Sigmoid colon (tissue), 6 donors: ENCODE measurements at regions not wholly inside any gene's neighbourhood (a gene's known extent, or its start where the extent isn't known, plus 50 kb on each side); places are given as distances from the start of the nearest gene placed in this dataset.

Experiments used
- DNase-seq: peaks from one replicate; pipeline ENCODE4 v3.0.0-alpha.2; 2019
- H3K27ac ChIP-seq, 4 donors: fragments of 200-600 bp; sonication (generic); one replicate each; pipeline ENCODE4 v1.5.1; 2016 to 2019; ENCODE audit warnings: mild to moderate bottlenecking in 1 of 4
- H3K27me3 ChIP-seq, 3 donors: fragments of 200-600 bp; sonication (generic); one replicate each; pipeline ENCODE4 v1.5.1; 2019; ENCODE audit warnings: mild to moderate bottlenecking in 1 of 3
- H3K36me3 ChIP-seq, 4 donors: fragments of 200-600 bp; sonication (generic); one replicate each; pipeline ENCODE4 v1.5.1; 2016 to 2019
- H3K4me1 ChIP-seq, 4 donors: fragments of 200-600 bp; sonication (generic); one replicate each; pipeline ENCODE4 v1.5.1; 2017 to 2019
- H3K4me3 ChIP-seq, 4 donors: fragments of 200-600 bp; sonication (generic); one replicate each; pipeline ENCODE4 v1.5.1; 2017 to 2019; ENCODE audit warnings: mild to moderate bottlenecking in 2 of 4, moderate library complexity in 1 of 4
- H3K9me3 ChIP-seq, 4 donors: fragments of 200-600 bp in 3 of 4; sonication (generic) in 3 of 4; one replicate each; pipeline versions ENCODE4 v1.5.1 to v1.6.1; 2013 to 2019
- EP300 ChIP-seq, 4 donors: sonication (generic); formaldehyde crosslinking; IDR thresholded peaks; one replicate each; pipeline ENCODE4 v1.6.1; 2017; ENCODE audit warnings: antibody characterized with exemption in 4 of 4
- POLR2A ChIP-seq, 2 donors: fragments of 450-650 bp; IDR thresholded peaks; one replicate each; pipeline ENCODE4 v1.6.1; 2016; ENCODE audit warnings: antibody characterized with exemption in 2 of 2, mild to moderate bottlenecking in 2 of 2, moderate library complexity in 2 of 2
- POLR2AphosphoS5 ChIP-seq, 4 donors: sonication (generic); formaldehyde crosslinking; IDR thresholded peaks; one replicate each; pipeline ENCODE4 v1.6.1; 2017; ENCODE audit warnings: antibody characterized with exemption in 4 of 4
- WGBS, 2 donors: extraction: QIAGEN DNeasy Blood & Tissue Kit; methylation state at CpG; one replicate each; pipeline ENCODE4 v1.1.7; 2013; 5-methylcytosine and 5-hydroxymethylcytosine counted together
- intact Hi-C: fragments of 100-400 bp; cut with DNase I; formaldehyde crosslinking; loops from one replicate; pipeline ENCODE4 v1.15.1; 2023
- TF ChIP-seq, protein P1 (sequence below), 4 experiments: fragments of 450-650 bp in 3 of 4; fragments of 200-600 bp in 1 of 4; IDR thresholded peaks; one replicate each; pipeline ENCODE4 v1.5.1; 2016 to 2019; ENCODE audit warnings: antibody characterized with exemption in 4 of 4, mild to moderate bottlenecking in 3 of 4, moderate library complexity in 2 of 4
- donor health status: healthy with polysubstance abuse.
- donor health status: healthy.

DNA sequence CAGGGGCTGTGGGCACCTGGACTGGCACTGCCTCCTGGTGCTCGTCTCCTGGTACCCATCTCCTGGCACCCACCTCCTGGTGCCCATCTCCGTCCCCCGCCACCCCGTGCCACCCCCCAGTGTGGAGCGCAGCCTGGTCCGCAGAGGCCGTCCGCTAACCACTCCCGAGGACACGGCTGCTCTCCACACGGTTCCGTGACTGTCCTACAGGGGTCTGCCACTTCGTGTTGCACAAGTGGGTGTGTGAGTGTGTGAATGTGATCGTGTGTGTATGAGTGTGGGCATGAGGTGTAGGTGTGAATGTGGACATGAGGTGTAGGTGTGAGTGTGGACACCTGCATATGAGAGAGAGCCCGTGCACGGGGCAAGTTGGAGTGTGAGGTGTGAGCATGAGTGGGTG, 119.4 kb upstream of the HS6ST1 start:
- Histone ChIP-seq H3K27me3 (no peaks in the 10 kb centered on the region), H3K4me1 (peaks cover 0 to 8% (median 6%) of the 10 kb centered on the region in 4 donors), H3K27ac (no peak overlapping the region), H3K4me3 (no peak overlapping the region), H3K9me3 (no peaks in the 10 kb centered on the region), H3K36me3 (no peaks in the 10 kb centered on the region)
- TF ChIP-seq, protein P1, sequence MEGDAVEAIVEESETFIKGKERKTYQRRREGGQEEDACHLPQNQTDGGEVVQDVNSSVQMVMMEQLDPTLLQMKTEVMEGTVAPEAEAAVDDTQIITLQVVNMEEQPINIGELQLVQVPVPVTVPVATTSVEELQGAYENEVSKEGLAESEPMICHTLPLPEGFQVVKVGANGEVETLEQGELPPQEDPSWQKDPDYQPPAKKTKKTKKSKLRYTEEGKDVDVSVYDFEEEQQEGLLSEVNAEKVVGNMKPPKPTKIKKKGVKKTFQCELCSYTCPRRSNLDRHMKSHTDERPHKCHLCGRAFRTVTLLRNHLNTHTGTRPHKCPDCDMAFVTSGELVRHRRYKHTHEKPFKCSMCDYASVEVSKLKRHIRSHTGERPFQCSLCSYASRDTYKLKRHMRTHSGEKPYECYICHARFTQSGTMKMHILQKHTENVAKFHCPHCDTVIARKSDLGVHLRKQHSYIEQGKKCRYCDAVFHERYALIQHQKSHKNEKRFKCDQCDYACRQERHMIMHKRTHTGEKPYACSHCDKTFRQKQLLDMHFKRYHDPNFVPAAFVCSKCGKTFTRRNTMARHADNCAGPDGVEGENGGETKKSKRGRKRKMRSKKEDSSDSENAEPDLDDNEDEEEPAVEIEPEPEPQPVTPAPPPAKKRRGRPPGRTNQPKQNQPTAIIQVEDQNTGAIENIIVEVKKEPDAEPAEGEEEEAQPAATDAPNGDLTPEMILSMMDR (IDR thresholded peaks at IDR 0.05): no peak
- no peak for TF ChIP-seq EP300 (IDR thresholded peaks at IDR 0.05)
- no peak for TF ChIP-seq POLR2AphosphoS5 (IDR thresholded peaks at IDR 0.05)
- no peak for TF ChIP-seq POLR2A (IDR thresholded peaks at IDR 0.05)
- intact Hi-C loops: no loop called here
- 90 to 92% methylated on average over 16 of the region's 16 CpGs for WGBS, 2 donors
- peak; percentile 48 for DNase-seq

DNA sequence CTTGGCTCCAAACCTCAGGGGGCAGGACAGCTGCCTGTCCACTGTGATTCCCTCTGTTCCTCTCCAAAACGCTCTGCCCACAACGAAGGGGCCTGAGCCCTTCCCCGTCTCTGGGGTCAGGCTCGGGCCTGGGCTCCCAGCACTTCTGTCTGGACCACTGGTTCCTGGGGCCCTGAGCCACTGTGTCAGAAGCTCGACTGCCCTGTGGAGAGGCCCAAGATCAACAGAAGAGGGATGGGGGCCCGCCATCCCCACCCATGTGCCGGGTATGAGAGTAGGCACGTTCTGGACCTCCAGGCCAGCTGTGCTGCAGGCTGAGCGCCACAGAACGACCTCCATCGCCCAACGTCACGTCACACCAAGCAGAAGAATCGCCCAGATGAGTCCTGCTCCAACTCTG, 119.9 kb upstream of the HS6ST1 start:
- TF ChIP-seq POLR2AphosphoS5 (IDR thresholded peaks at IDR 0.05): no peak
- TF ChIP-seq, protein P1 (IDR thresholded peaks at IDR 0.05): no peak
- no peak for TF ChIP-seq EP300 (IDR thresholded peaks at IDR 0.05)
- no peak for TF ChIP-seq POLR2A (IDR thresholded peaks at IDR 0.05)

DNA sequence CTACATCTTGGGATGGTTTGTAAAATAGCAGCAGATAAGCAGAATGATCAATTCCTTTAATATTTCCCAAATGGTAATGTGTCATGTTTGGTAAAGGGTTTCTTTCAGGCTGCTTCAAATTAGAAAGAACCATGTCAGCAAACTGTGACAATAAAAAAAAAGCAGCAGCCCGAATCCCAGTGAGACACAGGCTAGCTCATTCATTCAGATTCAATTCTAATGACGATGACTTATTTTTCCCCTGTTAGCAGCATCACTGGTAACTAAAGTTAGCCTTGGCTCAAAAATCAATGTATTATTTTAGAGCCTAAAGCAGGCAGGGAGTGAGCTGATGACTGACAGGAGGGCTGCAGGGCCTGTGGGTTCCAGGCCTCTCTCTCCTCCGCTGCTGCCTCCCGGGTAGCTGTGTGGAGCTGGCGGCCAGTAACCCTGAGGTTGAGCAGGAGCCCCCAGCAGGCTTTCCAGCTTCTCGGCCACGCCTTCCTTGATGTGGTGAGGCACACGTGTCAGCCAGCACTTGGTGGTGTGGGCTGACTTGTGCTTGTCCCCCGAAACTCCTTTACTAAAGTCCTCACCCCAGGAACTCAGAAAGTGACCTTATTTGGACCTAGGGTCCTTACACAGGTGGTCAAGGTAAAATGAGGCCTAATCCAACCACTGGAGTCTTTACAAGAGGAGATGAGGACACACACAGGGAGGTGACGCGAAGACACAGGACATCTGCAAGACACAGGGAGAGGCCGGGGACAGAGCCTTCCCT, 120.5 kb upstream of the HS6ST1 start:
- H3K27ac ChIP-seq: no peak overlapping the region
- H3K4me3 ChIP-seq: no peak overlapping the region
- WGBS, 2 donors: 71 to 82% methylated on average over 12 of the region's 12 CpGs
- H3K36me3 ChIP-seq: no peaks in the 10 kb centered on the region
- H3K4me1 ChIP-seq: peaks cover 0 to 8% (median 6%) of the 10 kb centered on the region in 4 donors
- H3K9me3 ChIP-seq: no peaks in the 10 kb centered on the region
- peak; percentile 52 for DNase-seq
- intact Hi-C loops: no loop called here
- TF ChIP-seq POLR2A (IDR thresholded peaks at IDR 0.05): no peak
- TF ChIP-seq EP300 (IDR thresholded peaks at IDR 0.05): no peak
- no peak for TF ChIP-seq POLR2AphosphoS5 (IDR thresholded peaks at IDR 0.05)
- TF ChIP-seq, protein P1 (IDR thresholded peaks at IDR 0.05): no peak
- H3K27me3 ChIP-seq: no peaks in the 10 kb centered on the region

More for the DNA sequence above, 119.9 kb upstream of the HS6ST1 start:
- Histone ChIP-seq H3K27me3 (no peaks in the 10 kb centered on the region), H3K4me1 (peaks cover 0 to 8% (median 6%) of the 10 kb centered on the region in 4 donors), H3K27ac (no peak overlapping the region), H3K4me3 (no peak overlapping the region), H3K9me3 (no peaks in the 10 kb centered on the region), H3K36me3 (no peaks in the 10 kb centered on the region)
- WGBS, 2 donors: 82 to 89% methylated on average over 14 of the region's 14 CpGs
- intact Hi-C loops: no loop called here
- peak; percentile 55 for DNase-seq

DNA sequence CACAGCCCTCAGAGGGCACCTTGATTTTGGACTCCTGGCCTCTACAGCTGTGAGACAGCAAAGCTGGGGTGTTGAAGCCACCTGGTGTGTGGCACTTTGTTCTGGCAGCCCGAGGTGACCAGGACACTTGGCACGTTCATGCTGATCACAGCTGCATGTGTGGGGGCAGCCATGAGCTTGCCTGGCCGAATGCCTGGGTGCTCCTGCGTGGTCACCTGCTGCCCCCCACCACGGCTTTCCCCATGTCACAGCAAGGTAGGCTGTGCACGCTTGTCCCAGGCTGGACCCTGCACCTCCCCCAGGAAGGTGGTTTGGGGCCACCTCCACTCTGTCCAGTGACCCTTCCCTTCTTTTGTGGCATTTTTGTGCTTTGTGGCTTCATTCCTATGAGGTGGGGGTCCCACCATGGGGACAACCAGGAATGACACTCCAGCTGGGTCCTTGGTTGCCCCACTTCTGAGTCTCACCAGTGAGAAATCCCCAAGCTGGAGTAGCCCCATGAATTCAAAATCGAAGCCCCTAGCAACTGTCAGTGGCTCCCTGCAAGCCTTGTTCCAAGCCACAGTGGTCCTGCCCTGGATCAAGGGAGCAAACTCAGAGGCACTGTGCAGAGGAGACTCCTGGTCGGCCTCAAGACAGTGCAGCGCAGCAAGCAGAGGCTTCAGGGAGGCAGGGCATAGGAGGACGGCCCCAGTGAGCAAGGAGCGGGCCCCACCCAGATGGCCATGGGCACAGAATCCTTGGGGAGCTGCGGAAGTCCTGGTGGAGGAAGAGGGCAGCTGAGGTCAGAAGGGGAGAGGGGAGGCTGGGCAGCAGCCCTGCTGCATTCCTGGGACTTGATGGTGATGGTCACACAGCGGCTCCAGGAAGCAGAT, 121.4 kb upstream of the HS6ST1 start:
- TF ChIP-seq POLR2A (IDR thresholded peaks at IDR 0.05) (no peak), EP300 (IDR thresholded peaks at IDR 0.05) (no peak), POLR2AphosphoS5 (IDR thresholded peaks at IDR 0.05) (no peak)
- TF ChIP-seq, protein P1 (IDR thresholded peaks at IDR 0.05): no peak
- intact Hi-C loops: no loop called here
- Histone ChIP-seq H3K27ac (no peak overlapping the region), H3K4me1 (peaks cover 0 to 8% (median 6%) of the 10 kb centered on the region in 4 donors), H3K36me3 (no peaks in the 10 kb centered on the region), H3K27me3 (no peaks in the 10 kb centered on the region), H3K4me3 (no peak overlapping the region), H3K9me3 (no peaks in the 10 kb centered on the region)
- DNase-seq: peak; percentile 55
- 80 to 82% methylated on average over 13 of the region's 13 CpGs for WGBS, 2 donors
